ENCODE measurements at regions not wholly inside any gene's neighbourhood (a gene's known extent, or its start where the extent isn't known, plus 50 kb on each side); places are given as distances from the start of the nearest gene placed in this dataset.

- Histone ChIP-seq H2AFZ (ENCODE audit: low read depth, low read length) (no peak overlapping the region), H4K20me1 (replicated peaks; ENCODE audit: control insufficient read depth, extremely low read depth, insufficient read depth, low read length) (no peaks in the 10 kb centered on the region), H3K79me2 (ENCODE audit: control insufficient read depth, insufficient read depth, low read length) (no peaks in the 10 kb centered on the region), H3K27me3 (ENCODE audit: control insufficient read depth in 2 of 2, insufficient read depth in 2 of 2, low read length in 2 of 2) (no peaks in the 10 kb centered on the region), H3K4me3 (replicated peaks in 1 of 3; ENCODE audit: insufficient read depth in 1 of 3, low read depth in 1 of 3, low read length in 3 of 3) (no peak overlapping the region), H3K9me1 (replicated peaks; ENCODE audit: control insufficient read depth, extremely low read depth, insufficient read depth, low read length) (no peaks in the 10 kb centered on the region), H3K36me3 (ENCODE audit: control insufficient read depth in 2 of 2, extremely low read depth in 1 of 2, insufficient read depth in 2 of 2, low read length in 2 of 2) (no peaks in the 10 kb centered on the region), H3K27ac (ENCODE audit: insufficient read depth, low read depth, low read length) (no peak overlapping the region), H3K4me1 (ENCODE audit: control insufficient read depth, extremely low read depth, insufficient read depth, low read length) (peaks cover 20% of the 10 kb centered on the region), H3K4me2 (ENCODE audit: insufficient read depth, low read length) (no peak overlapping the region), H3K9me3 (replicated peaks; ENCODE audit: control insufficient read depth, insufficient read depth, low read length) (no peaks in the 10 kb centered on the region), H3K9ac (replicated peaks; ENCODE audit: extremely low read depth, insufficient read depth, low read length) (no peak overlapping the region)
- dilution Hi-C loops (cut with MboI; ENCODE audit: extremely low pct_ligation_motif_present, low sequenced_read_pairs) = no loop called here
- BruUV-seq (replicated peaks) = no TSS peak
- ChIA-PET POLR2A (no interaction called here), CTCF (interaction anchor here (0.6 to 6.5 kb wide), 60 partner anchors 9 to 1259 kb away, joined by 3 to 85 read pairs (median 4); no protein-coding TSS in a partner anchor)
- intact Hi-C loops (cut with micrococcal nuclease) = loop anchor here (1.0 to 5.0 kb wide), 10 partner anchors 37 to 1029 kb away; partner anchors contain the start of genes SCAF11 and SLC38A2
- FAIRE-seq = peak; percentile 87
- TF ChIP-seq MYC (IDR thresholded peaks at IDR 0.05; ENCODE audit: low read depth, low read length) (no peak), POLR2AphosphoS5 (IDR thresholded peaks at IDR 0.05; ENCODE audit: insufficient read depth, low read depth, low read length) (no peak), JUN (IDR thresholded peaks at IDR 0.05; ENCODE audit: borderline replicate concordance, insufficient read depth, insufficient read length, low read depth) (peak; percentile 55), POLR2A (IDR thresholded peaks at IDR 0.05; ENCODE audit: low read depth, low read length) (no peak), GATA2 (IDR thresholded peaks at IDR 0.05; ENCODE audit: insufficient read depth, insufficient read length, low read depth, low read length) (peak; percentile 27), CTCF (IDR thresholded peaks at IDR 0.05; ENCODE audit: extremely low read depth in 1 of 2, insufficient read depth in 1 of 2, low read depth in 1 of 2, low read length in 2 of 2) (peak; percentile 32 to 38), FOS (IDR thresholded peaks at IDR 0.05; ENCODE audit: borderline replicate concordance, insufficient read depth, low read length) (peak; percentile 59), MAX (IDR thresholded peaks at IDR 0.05; ENCODE audit: insufficient read depth, insufficient read length) (no peak)
- DNase-seq (ENCODE audit: low read depth, low spot score) = peak; percentile 91
Observed at GRCh38 chr12:47021298-47021697, 58.1 kb upstream of the PCED1B start.

Measured in endothelial cell of umbilical vein (primary cell).